Natural killer cell treated with Interleukin-12 subunit alpha and Interleukin-12 subunit beta and Interleukin-15 and Interleukin-18, amount 100 ng/mL, for 72 hours (primary cell): ENCODE measurements at regions not wholly inside any gene's neighbourhood (a gene's known extent, or its start where the extent isn't known, plus 50 kb on each side); places are given as distances from the start of the nearest gene placed in this dataset.

Source experiments
- ATAC-seq, 2 donors: fragments of 150-1000 bp; cut with Tn5 transposase in 1 of 2; sonication (Bioruptor Pico), chemical (Tn5 transposase) in 1 of 2; 2 replicates each; pipeline ENCODE4 v1.10.0; 2021
- DNase-seq: peaks from one replicate; pipeline ENCODE4 v3.0.0; 2022; ENCODE audit warnings: low spot score
- H3K27ac Mint-ChIP-seq, 2 donors: 1 replicate in 1 of 2; 2 replicates in 1 of 2; pipeline ENCODE4 v1.8.0; 2022; ENCODE audit warnings: mixed read lengths in 2 of 2, mild to moderate bottlenecking in 1 of 2, moderate library complexity in 1 of 2
- H3K27me3 Mint-ChIP-seq, 2 donors: 1 replicate in 1 of 2; 2 replicates in 1 of 2; pipeline ENCODE4 v1.8.0; 2022; ENCODE audit warnings: mixed read lengths in 2 of 2
- H3K36me3 Mint-ChIP-seq: one replicate; pipeline ENCODE4 v1.8.0; 2022; ENCODE audit warnings: mixed read lengths
- H3K4me1 Mint-ChIP-seq, 2 donors: 1 replicate in 1 of 2; 2 replicates in 1 of 2; pipeline ENCODE4 v1.8.0; 2022; ENCODE audit warnings: low read depth in 2 of 2, mixed read lengths in 2 of 2, mild to moderate bottlenecking in 1 of 2
- H3K4me3 Mint-ChIP-seq: one replicate; pipeline ENCODE4 v1.8.0; 2022; ENCODE audit warnings: mixed read lengths
- H3K9me3 Mint-ChIP-seq: 2 replicates; pipeline ENCODE4 v1.8.0; 2022; ENCODE audit warnings: mixed read lengths

- H3K27ac Mint-ChIP-seq = no peak overlapping the region
- ATAC-seq (no peak), DNase-seq (no peak)
- H3K36me3 Mint-ChIP-seq = peaks cover 8% of the 10 kb centered on the region
- H3K4me3 Mint-ChIP-seq = no peak overlapping the region
- peaks cover 4% of the 10 kb centered on the region for H3K9me3 Mint-ChIP-seq
- H3K27me3 Mint-ChIP-seq = peaks cover 12 to 15% of the 10 kb centered on the region in 2 donors
- H3K4me1 Mint-ChIP-seq = no peaks in the 10 kb centered on the region
Observed at GRCh38 chr21:41582866-41583265, 74.9 kb upstream of the TMPRSS2 start.

GRCh38 chr21:41582298-41582840 is 74.4 kb upstream of the TMPRSS2 start:
- no peak overlapping the region for H3K27ac Mint-ChIP-seq
- no peak overlapping the region for H3K4me3 Mint-ChIP-seq
- peaks cover 6% of the 10 kb centered on the region for H3K9me3 Mint-ChIP-seq
- H3K27me3 Mint-ChIP-seq = peaks cover 14 to 16% of the 10 kb centered on the region in 2 donors
- DNase-seq (no peak), ATAC-seq (peak in 1 of 2 donors; percentile 16)
- H3K4me1 Mint-ChIP-seq = no peaks in the 10 kb centered on the region
- H3K36me3 Mint-ChIP-seq = peaks cover 10% of the 10 kb centered on the region

GRCh38 chr21:41581592-41582228 is 73.8 kb upstream of the TMPRSS2 start:
- H3K27me3 Mint-ChIP-seq = peaks cover 16 to 19% of the 10 kb centered on the region in 2 donors
- H3K4me3 Mint-ChIP-seq = no peak overlapping the region
- peaks cover 10% of the 10 kb centered on the region for H3K9me3 Mint-ChIP-seq
- H3K27ac Mint-ChIP-seq = no peak overlapping the region
- H3K4me1 Mint-ChIP-seq = no peaks in the 10 kb centered on the region
- ATAC-seq (peak in 1 of 2 donors; percentile 57), DNase-seq (no peak)
- peaks cover 10% of the 10 kb centered on the region for H3K36me3 Mint-ChIP-seq

GRCh38 chr21:41580758-41581554 is 73.0 kb upstream of the TMPRSS2 start:
- H3K27me3 Mint-ChIP-seq = peaks cover 16 to 26% of the 10 kb centered on the region in 2 donors
- no peaks in the 10 kb centered on the region for H3K4me1 Mint-ChIP-seq
- H3K4me3 Mint-ChIP-seq = no peak overlapping the region
- peaks cover 10% of the 10 kb centered on the region for H3K36me3 Mint-ChIP-seq
- no peak for DNase-seq
- peaks cover 11% of the 10 kb centered on the region for H3K9me3 Mint-ChIP-seq
- ATAC-seq = no peak
- H3K27ac Mint-ChIP-seq = no peak overlapping the region

GRCh38 chr21:41579692-41580091 is 71.7 kb upstream of the TMPRSS2 start:
- no peaks in the 10 kb centered on the region for H3K4me1 Mint-ChIP-seq
- no peak overlapping the region for H3K27ac Mint-ChIP-seq
- H3K4me3 Mint-ChIP-seq = no peak overlapping the region
- DNase-seq (no peak), ATAC-seq (no peak)
- H3K27me3 Mint-ChIP-seq = peaks cover 16 to 26% of the 10 kb centered on the region in 2 donors
- peaks cover 11% of the 10 kb centered on the region for H3K9me3 Mint-ChIP-seq
- H3K36me3 Mint-ChIP-seq = peaks cover 10% of the 10 kb centered on the region

- Mint-ChIP-seq H3K27ac (no peak overlapping the region), H3K9me3 (peaks cover 11% of the 10 kb centered on the region), H3K4me1 (no peaks in the 10 kb centered on the region), H3K4me3 (no peak overlapping the region), H3K27me3 (peaks cover 16 to 26% of the 10 kb centered on the region in 2 donors), H3K36me3 (peaks cover 10% of the 10 kb centered on the region)
- ATAC-seq (no peak), DNase-seq (no peak)
Observed at GRCh38 chr21:41578716-41579115, 70.8 kb upstream of the TMPRSS2 start.

- H3K4me1 Mint-ChIP-seq = no peaks in the 10 kb centered on the region
- DNase-seq (no peak), ATAC-seq (no peak)
- H3K27me3 Mint-ChIP-seq = peaks cover 16 to 26% of the 10 kb centered on the region in 2 donors
- peaks cover 10% of the 10 kb centered on the region for H3K36me3 Mint-ChIP-seq
- H3K9me3 Mint-ChIP-seq = peaks cover 11% of the 10 kb centered on the region
- H3K27ac Mint-ChIP-seq = no peak overlapping the region
- no peak overlapping the region for H3K4me3 Mint-ChIP-seq
Observed at GRCh38 chr21:41578083-41578482, 70.1 kb upstream of the TMPRSS2 start.

GRCh38 chr21:41576013-41576615 is 68.2 kb upstream of the TMPRSS2 start:
- H3K4me1 Mint-ChIP-seq = no peaks in the 10 kb centered on the region
- DNase-seq (no peak), ATAC-seq (no peak)
- peaks cover 17 to 26% of the 10 kb centered on the region in 2 donors for H3K27me3 Mint-ChIP-seq
- H3K36me3 Mint-ChIP-seq = peaks cover 14% of the 10 kb centered on the region
- H3K9me3 Mint-ChIP-seq = peaks cover 15% of the 10 kb centered on the region
- H3K27ac Mint-ChIP-seq = no peak overlapping the region
- no peak overlapping the region for H3K4me3 Mint-ChIP-seq

GRCh38 chr21:41573902-41574690 is 66.1 kb upstream of the TMPRSS2 start:
- Mint-ChIP-seq H3K4me3 (no peak overlapping the region), H3K27ac (no peak overlapping the region), H3K27me3 (peaks cover 13 to 18% of the 10 kb centered on the region in 2 donors), H3K9me3 (peaks cover 15% of the 10 kb centered on the region), H3K36me3 (peaks cover 14% of the 10 kb centered on the region), H3K4me1 (no peaks in the 10 kb centered on the region)
- ATAC-seq (no peak), DNase-seq (no peak)

- DNase-seq (no peak), ATAC-seq (no peak)
- peaks cover 0 to 4% of the 10 kb centered on the region in 2 donors for H3K4me1 Mint-ChIP-seq
- no peak overlapping the region for H3K4me3 Mint-ChIP-seq
- peaks cover 4% of the 10 kb centered on the region for H3K36me3 Mint-ChIP-seq
- peaks cover 10 to 17% of the 10 kb centered on the region in 2 donors for H3K27me3 Mint-ChIP-seq
- peaks cover 8% of the 10 kb centered on the region for H3K9me3 Mint-ChIP-seq
- H3K27ac Mint-ChIP-seq = no peak overlapping the region
Observed at GRCh38 chr21:41571938-41572510, 64.1 kb upstream of the TMPRSS2 start.

- Mint-ChIP-seq H3K27ac (no peak overlapping the region), H3K4me3 (no peak overlapping the region), H3K36me3 (peaks cover 4% of the 10 kb centered on the region), H3K9me3 (peaks cover 4% of the 10 kb centered on the region), H3K27me3 (peaks cover 0 to 20% of the 10 kb centered on the region in 2 donors), H3K4me1 (peaks cover 0 to 4% of the 10 kb centered on the region in 2 donors)
- ATAC-seq (peak in 1 of 2 donors; percentile 36), DNase-seq (no peak)
Observed at GRCh38 chr21:41570791-41571355, 62.9 kb upstream of the TMPRSS2 start.

- peaks cover 4% of the 10 kb centered on the region for H3K9me3 Mint-ChIP-seq
- H3K4me3 Mint-ChIP-seq = no peak overlapping the region
- no peak for DNase-seq
- no peak for ATAC-seq
- peaks cover 0 to 23% of the 10 kb centered on the region in 2 donors for H3K27me3 Mint-ChIP-seq
- peaks cover 4% of the 10 kb centered on the region for H3K36me3 Mint-ChIP-seq
- no peak overlapping the region for H3K27ac Mint-ChIP-seq
- peaks cover 7 to 9% of the 10 kb centered on the region in 2 donors for H3K4me1 Mint-ChIP-seq
Observed at GRCh38 chr21:41568606-41569385, 60.8 kb upstream of the TMPRSS2 start.
